ENCODE measurements at regions not wholly inside any gene's neighbourhood (a gene's known extent, or its start where the extent isn't known, plus 50 kb on each side); places are given as distances from the start of the nearest gene placed in this dataset.
"Not testable (repeated sequence)": the region's sequence is repeated elsewhere in the genome, so short reads cannot be mapped to it uniquely, and the experiment has no call there.

GRCh38 chr7:150090776-150091175 lies 217.0 kb downstream of the ATP6V0E2 start:
- not testable (repeated sequence) for H3K4me2 ChIP-seq (ENCODE audit: low read length)

GRCh38 chr7:150093897-150094296 lies 220.1 kb downstream of the ATP6V0E2 start:
- not testable (repeated sequence) for H3K36me3 ChIP-seq (ENCODE audit: insufficient read depth, low read length); H3K4me2 ChIP-seq (ENCODE audit: low read length); H3K9ac ChIP-seq (ENCODE audit: low read depth, low read length); H3K27me3 ChIP-seq (ENCODE audit: control insufficient read depth, insufficient read depth, low read length); H3K4me1 ChIP-seq (ENCODE audit: control insufficient read depth, insufficient read depth, low read length); H3K9me3 ChIP-seq (replicated peaks; ENCODE audit: low read length); H3K4me3 ChIP-seq (ENCODE audit: low read length)

More at GRCh38 chr7:150090776-150091175, 217.0 kb downstream of the ATP6V0E2 start:
- H3K27me3 ChIP-seq (ENCODE audit: control insufficient read depth, insufficient read depth, low read length); H3K4me1 ChIP-seq (ENCODE audit: control insufficient read depth, insufficient read depth, low read length); H3K4me3 ChIP-seq (ENCODE audit: low read length); H3K36me3 ChIP-seq (ENCODE audit: insufficient read depth, low read length); H3K9ac ChIP-seq (ENCODE audit: low read depth, low read length); H3K9me3 ChIP-seq (replicated peaks; ENCODE audit: low read length): not testable (repeated sequence)

- H3K27me3 ChIP-seq (ENCODE audit: control insufficient read depth, insufficient read depth, low read length); H3K36me3 ChIP-seq (ENCODE audit: insufficient read depth, low read length); H3K9me3 ChIP-seq (replicated peaks; ENCODE audit: low read length); H3K4me3 ChIP-seq (ENCODE audit: low read length); H3K9ac ChIP-seq (ENCODE audit: low read depth, low read length); H3K4me2 ChIP-seq (ENCODE audit: low read length); H3K4me1 ChIP-seq (ENCODE audit: control insufficient read depth, insufficient read depth, low read length): not testable (repeated sequence)
These were observed 222.6 kb downstream of the ATP6V0E2 start for GRCh38 chr7:150096213-150096994.

DNA sequence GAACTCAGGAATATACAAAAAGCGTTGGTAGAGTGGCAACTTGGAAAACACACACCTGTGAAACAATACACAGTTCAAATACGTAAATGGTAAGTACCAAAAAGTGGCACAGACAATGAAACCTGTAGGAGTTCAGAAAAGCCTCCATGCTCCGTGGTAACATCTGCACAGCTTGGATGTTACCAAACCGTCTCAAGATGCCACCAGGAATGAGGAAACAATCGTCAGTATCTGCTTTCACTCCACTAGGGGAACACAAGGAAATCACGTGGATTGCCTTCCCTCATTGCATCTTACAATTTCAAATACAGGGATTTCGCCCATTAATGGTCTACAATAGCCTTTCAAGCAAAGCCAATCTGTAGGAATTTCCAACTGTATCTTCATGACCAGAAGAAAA lies 224.6 kb upstream of the LRRC61 start:
- H3K9me3 ChIP-seq (replicated peaks; ENCODE audit: low read length); H3K4me1 ChIP-seq (ENCODE audit: control insufficient read depth, insufficient read depth, low read length); H3K36me3 ChIP-seq (ENCODE audit: insufficient read depth, low read length); H3K4me2 ChIP-seq (ENCODE audit: low read length); H3K27me3 ChIP-seq (ENCODE audit: control insufficient read depth, insufficient read depth, low read length); H3K9ac ChIP-seq (ENCODE audit: low read depth, low read length); H3K4me3 ChIP-seq (ENCODE audit: low read length): not testable (repeated sequence)

GRCh38 chr7:150101282-150101681 lies 221.9 kb upstream of the LRRC61 start:
- not testable (repeated sequence) for H3K4me2 ChIP-seq (ENCODE audit: low read length); H3K9me3 ChIP-seq (replicated peaks; ENCODE audit: low read length); H3K36me3 ChIP-seq (ENCODE audit: insufficient read depth, low read length); H3K4me1 ChIP-seq (ENCODE audit: control insufficient read depth, insufficient read depth, low read length); H3K9ac ChIP-seq (ENCODE audit: low read depth, low read length); H3K4me3 ChIP-seq (ENCODE audit: low read length); H3K27me3 ChIP-seq (ENCODE audit: control insufficient read depth, insufficient read depth, low read length)

- H3K4me2 ChIP-seq (ENCODE audit: low read length); H3K9ac ChIP-seq (ENCODE audit: low read depth, low read length); H3K36me3 ChIP-seq (ENCODE audit: insufficient read depth, low read length); H3K9me3 ChIP-seq (replicated peaks; ENCODE audit: low read length); H3K27me3 ChIP-seq (ENCODE audit: control insufficient read depth, insufficient read depth, low read length); H3K4me1 ChIP-seq (ENCODE audit: control insufficient read depth, insufficient read depth, low read length); H3K4me3 ChIP-seq (ENCODE audit: low read length): not testable (repeated sequence)
These were observed 215.9 kb upstream of the LRRC61 start for GRCh38 chr7:150107283-150107682.

GRCh38 chr7:150110375-150110820 lies 212.8 kb upstream of the LRRC61 start:
- not testable (repeated sequence) for H3K36me3 ChIP-seq (ENCODE audit: insufficient read depth, low read length); H3K4me1 ChIP-seq (ENCODE audit: control insufficient read depth, insufficient read depth, low read length); H3K4me2 ChIP-seq (ENCODE audit: low read length); H3K9me3 ChIP-seq (replicated peaks; ENCODE audit: low read length); H3K27me3 ChIP-seq (ENCODE audit: control insufficient read depth, insufficient read depth, low read length); H3K4me3 ChIP-seq (ENCODE audit: low read length); H3K9ac ChIP-seq (ENCODE audit: low read depth, low read length)

DNA sequence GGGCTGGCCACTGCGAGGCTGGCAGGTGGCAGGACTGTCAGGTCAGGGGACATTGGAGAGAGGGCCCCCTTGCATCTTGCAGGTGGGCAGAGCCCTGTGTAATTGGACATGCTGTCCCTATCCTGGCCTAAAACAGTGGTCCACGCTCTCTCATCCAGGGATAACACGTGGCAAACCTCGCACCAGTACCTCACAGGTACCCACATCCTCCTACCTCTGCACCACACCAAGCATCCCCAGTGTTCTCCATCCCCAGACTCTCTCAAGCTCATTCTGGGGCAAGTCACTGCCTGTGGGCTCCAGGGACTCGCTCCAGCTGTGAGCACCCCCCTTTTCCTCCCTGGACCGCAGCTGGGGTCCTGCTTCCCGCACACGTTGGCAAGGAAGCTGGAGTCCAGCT lies 212.3 kb upstream of the LRRC61 start:
- not testable (repeated sequence) for H3K36me3 ChIP-seq (ENCODE audit: insufficient read depth, low read length); H3K4me3 ChIP-seq (ENCODE audit: low read length); H3K27me3 ChIP-seq (ENCODE audit: control insufficient read depth, insufficient read depth, low read length); H3K9ac ChIP-seq (ENCODE audit: low read depth, low read length); H3K4me2 ChIP-seq (ENCODE audit: low read length); H3K4me1 ChIP-seq (ENCODE audit: control insufficient read depth, insufficient read depth, low read length); H3K9me3 ChIP-seq (replicated peaks; ENCODE audit: low read length)

DNA sequence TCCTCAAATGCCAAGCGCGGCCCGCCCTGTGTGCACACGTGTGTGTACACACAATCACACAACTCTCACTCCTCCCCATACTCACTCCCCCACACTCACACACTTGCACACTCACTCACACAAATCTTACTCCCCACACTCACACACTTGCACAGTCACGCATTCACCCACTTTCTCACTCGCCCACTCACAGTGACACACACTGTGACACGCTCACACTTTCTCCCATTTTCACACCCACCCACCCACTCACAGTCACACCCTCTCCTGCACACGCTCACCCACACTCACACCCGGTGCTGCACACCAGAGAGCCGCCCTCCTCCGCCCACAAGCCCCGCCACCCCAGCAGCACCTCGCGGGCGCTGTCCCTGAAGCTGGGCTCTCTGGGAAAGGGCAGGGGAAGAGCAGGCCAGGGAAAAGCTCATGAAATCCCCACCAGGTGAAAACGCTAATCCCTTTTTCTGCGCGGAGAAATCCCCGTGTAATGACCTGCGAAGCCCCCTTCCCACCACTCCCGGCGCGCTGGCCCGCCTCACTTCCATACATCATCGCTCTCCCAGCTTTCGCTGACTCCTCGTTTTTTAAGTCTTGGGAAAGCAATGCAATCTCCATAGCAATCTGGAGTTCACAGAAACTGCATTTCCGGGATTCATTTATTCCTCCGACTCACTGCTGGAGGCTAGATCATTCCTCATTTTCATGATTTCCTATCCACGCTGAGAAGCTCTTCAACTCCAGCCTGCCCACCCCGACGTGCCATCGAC lies 211.6 kb upstream of the LRRC61 start:
- H3K4me3 ChIP-seq (ENCODE audit: low read length); H3K9ac ChIP-seq (ENCODE audit: low read depth, low read length); H3K9me3 ChIP-seq (replicated peaks; ENCODE audit: low read length); H3K36me3 ChIP-seq (ENCODE audit: insufficient read depth, low read length); H3K4me1 ChIP-seq (ENCODE audit: control insufficient read depth, insufficient read depth, low read length); H3K4me2 ChIP-seq (ENCODE audit: low read length); H3K27me3 ChIP-seq (ENCODE audit: control insufficient read depth, insufficient read depth, low read length): not testable (repeated sequence)

- H3K27me3 ChIP-seq (ENCODE audit: control insufficient read depth, insufficient read depth, low read length); H3K9me3 ChIP-seq (replicated peaks; ENCODE audit: low read length); H3K36me3 ChIP-seq (ENCODE audit: insufficient read depth, low read length); H3K4me1 ChIP-seq (ENCODE audit: control insufficient read depth, insufficient read depth, low read length); H3K4me2 ChIP-seq (ENCODE audit: low read length); H3K9ac ChIP-seq (ENCODE audit: low read depth, low read length); H3K4me3 ChIP-seq (ENCODE audit: low read length): not testable (repeated sequence)
These were observed 209.9 kb upstream of the LRRC61 start for GRCh38 chr7:150113301-150113700.

DNA sequence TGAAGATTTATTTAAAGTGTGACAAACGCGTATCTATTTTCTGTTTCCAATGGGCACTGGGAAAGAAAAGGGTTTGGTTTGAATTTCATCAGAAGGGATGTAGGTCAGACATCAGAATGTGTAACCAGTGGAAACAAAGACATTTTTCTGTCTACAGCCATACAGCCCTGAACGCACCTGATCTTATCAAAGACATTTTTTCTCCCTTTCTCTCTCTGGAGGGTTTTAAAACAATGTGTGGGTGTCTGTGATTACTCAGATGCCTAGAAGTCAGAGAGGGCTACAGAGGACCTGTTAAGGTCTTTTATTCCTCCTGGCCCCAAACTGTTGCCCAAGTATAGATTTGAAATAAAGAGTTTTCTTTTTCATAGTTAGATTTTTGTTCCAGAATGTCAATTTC lies 208.6 kb upstream of the LRRC61 start:
- H3K4me1 ChIP-seq (ENCODE audit: control insufficient read depth, insufficient read depth, low read length); H3K9me3 ChIP-seq (replicated peaks; ENCODE audit: low read length); H3K9ac ChIP-seq (ENCODE audit: low read depth, low read length); H3K4me2 ChIP-seq (ENCODE audit: low read length); H3K36me3 ChIP-seq (ENCODE audit: insufficient read depth, low read length); H3K4me3 ChIP-seq (ENCODE audit: low read length); H3K27me3 ChIP-seq (ENCODE audit: control insufficient read depth, insufficient read depth, low read length): not testable (repeated sequence)

GRCh38 chr7:150119966-150120365 lies 203.2 kb upstream of the LRRC61 start:
- H3K36me3 ChIP-seq (ENCODE audit: insufficient read depth, low read length); H3K9me3 ChIP-seq (replicated peaks; ENCODE audit: low read length); H3K4me3 ChIP-seq (ENCODE audit: low read length); H3K27me3 ChIP-seq (ENCODE audit: control insufficient read depth, insufficient read depth, low read length); H3K4me1 ChIP-seq (ENCODE audit: control insufficient read depth, insufficient read depth, low read length); H3K4me2 ChIP-seq (ENCODE audit: low read length); H3K9ac ChIP-seq (ENCODE audit: low read depth, low read length): not testable (repeated sequence)
